ENCODE measurements at regions not wholly inside any gene's neighbourhood (a gene's known extent, or its start where the extent isn't known, plus 50 kb on each side); places are given as distances from the start of the nearest gene placed in this dataset.

DNA sequence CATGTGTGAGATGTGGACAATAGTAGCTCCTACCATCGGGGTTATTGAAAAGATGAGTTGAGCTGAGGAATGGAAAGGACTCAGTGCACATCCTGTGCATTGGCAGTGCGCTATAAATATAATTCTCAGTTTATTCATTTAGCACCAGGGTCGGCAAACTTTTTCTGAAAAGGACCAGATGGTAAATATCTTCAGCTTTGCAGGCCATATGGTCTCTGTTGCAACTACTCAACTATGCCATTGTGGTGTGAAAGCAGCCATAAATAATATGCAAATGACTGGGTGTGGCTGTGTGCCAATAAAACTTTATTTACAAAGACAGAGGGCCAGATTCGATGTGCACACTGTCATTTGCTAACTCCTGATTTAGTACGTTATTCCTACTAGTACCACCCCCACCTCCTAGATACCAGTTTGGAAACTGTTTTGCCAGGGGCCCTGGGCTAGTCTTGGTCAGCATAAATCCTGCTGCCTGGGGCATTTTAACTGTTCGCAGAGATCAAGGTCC, 422.9 kb upstream of the MKI67 start:
- TF ChIP-seq, protein P1, sequence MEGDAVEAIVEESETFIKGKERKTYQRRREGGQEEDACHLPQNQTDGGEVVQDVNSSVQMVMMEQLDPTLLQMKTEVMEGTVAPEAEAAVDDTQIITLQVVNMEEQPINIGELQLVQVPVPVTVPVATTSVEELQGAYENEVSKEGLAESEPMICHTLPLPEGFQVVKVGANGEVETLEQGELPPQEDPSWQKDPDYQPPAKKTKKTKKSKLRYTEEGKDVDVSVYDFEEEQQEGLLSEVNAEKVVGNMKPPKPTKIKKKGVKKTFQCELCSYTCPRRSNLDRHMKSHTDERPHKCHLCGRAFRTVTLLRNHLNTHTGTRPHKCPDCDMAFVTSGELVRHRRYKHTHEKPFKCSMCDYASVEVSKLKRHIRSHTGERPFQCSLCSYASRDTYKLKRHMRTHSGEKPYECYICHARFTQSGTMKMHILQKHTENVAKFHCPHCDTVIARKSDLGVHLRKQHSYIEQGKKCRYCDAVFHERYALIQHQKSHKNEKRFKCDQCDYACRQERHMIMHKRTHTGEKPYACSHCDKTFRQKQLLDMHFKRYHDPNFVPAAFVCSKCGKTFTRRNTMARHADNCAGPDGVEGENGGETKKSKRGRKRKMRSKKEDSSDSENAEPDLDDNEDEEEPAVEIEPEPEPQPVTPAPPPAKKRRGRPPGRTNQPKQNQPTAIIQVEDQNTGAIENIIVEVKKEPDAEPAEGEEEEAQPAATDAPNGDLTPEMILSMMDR (conservative IDR thresholded peaks at IDR 0.05; ENCODE audit: low read depth, low read length) = no peak
- DNase-seq (ENCODE audit: low read depth) = no peak

DNA sequence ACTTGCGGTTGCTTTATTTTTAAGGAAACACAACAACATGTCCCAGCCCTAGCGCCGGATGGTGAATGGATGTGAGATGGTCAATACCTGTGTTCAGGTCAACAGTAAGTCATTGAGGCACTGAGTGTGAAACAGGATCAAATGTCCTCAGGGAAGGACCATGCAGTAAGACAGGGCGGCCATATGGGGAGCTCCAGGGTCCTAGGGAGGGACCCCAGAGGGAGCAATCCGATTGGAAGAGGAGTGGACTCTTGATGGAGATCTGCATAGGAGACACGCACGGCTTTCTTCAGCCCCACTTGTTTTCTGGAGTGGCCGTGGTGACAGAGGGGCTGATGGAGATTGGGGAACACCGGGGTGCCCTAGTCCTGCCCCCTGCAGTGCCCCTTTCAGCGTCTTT, 423.8 kb upstream of the MKI67 start:
- DNase-seq (ENCODE audit: low read depth) = no peak

More for the DNA sequence above, 422.9 kb upstream of the MKI67 start:
- no peak overlapping the region for H3K4me3 ChIP-seq (ENCODE audit: low read depth, low read length)

DNA sequence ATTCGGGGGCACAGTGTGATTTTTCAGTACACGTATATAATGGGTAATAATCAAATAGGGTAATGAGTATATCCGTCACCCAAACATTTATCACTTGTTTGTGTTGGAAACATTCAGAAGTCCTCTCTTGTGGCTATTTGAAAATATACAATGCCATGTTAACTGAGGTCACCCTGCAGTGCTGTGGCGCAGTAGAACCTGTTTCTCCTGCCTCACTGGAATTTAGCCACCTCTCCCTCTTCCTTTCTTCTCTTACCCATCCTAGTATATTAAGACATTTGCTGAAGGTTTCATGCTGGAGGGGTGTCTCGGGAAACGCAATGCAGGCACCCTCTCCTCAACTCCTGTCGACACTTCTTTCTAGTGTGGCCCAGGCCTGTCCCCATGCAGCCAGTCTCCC, 425.3 kb upstream of the MKI67 start:
- no peak overlapping the region for H3K4me3 ChIP-seq (ENCODE audit: low read depth, low read length)
- TF ChIP-seq, protein P1 (conservative IDR thresholded peaks at IDR 0.05; ENCODE audit: low read depth, low read length) = no peak
- no peak for DNase-seq (ENCODE audit: low read depth)

More for the DNA sequence above, 423.8 kb upstream of the MKI67 start:
- H3K4me3 ChIP-seq (ENCODE audit: low read depth, low read length) = no peak overlapping the region
- TF ChIP-seq, protein P1 (conservative IDR thresholded peaks at IDR 0.05; ENCODE audit: low read depth, low read length) = no peak

DNA sequence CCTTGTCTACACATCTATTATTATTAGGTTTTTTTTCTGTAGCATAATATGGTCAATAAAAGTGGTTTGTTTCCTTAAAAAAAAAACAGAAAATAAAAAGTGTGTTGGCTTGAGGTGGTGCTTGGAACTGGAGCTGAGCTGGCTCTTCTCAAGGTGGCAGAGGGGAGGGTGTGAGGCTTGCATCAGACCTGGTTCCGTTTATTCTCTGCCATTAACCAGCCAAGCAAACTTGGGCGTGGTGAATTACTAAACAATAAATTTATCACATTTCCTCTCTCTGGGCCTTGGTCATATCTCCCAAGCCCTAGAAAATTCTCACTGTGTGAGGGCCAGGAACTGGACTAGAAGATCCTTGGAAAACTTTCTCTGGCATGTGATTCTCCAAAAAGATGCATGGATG, 427.5 kb upstream of the MKI67 start:
- TF ChIP-seq, protein P1 (conservative IDR thresholded peaks at IDR 0.05; ENCODE audit: low read depth, low read length) = no peak
- no peak overlapping the region for H3K4me3 ChIP-seq (ENCODE audit: low read depth, low read length)
- no peak for DNase-seq (ENCODE audit: low read depth)

DNA sequence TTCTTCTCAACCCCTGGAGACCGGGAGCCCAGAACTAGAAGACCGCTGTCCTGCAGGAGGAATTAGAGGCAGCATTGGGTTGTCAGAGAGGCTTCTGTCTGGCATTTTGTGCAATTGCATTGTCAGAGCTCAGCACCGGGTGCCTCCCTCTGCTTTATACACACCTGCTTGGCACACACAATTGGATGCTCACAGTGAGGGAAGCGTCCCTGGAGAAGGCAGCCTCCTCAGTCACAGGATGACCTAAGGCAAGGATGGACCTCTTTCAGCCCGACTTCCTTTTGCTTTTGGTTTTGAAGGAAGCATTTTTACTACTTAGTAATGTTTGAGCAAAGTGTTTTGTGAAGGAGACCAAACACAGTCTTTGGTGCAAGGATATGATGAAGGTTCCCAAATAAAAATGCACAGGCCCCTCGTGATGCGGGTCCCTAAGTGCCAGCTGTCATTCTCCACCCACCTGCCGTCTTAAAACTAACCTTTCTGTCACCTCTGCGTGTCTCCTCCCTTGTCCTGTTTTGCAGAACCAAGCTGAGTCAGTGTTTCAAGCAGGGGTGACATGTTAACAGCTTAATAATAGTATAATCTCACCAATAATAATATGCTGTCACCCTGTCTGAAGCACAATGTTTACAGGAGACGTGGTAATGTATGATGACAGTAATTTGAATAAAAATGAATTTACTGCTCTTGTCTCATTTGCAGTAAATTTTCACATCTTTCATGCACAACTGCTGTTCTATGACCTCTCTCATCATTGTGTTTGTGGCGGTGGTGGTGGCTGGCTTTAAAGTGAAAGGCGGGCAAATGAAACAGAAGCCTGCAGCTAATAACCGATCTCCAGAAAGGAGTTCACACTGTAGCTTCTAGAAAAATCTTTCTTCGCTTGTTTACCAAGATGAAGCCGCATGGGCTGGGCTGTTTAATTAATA, 430.2 kb upstream of the MKI67 start:
- TF ChIP-seq, protein P1 (conservative IDR thresholded peaks at IDR 0.05; ENCODE audit: low read depth, low read length) = no peak
- H3K4me3 ChIP-seq (ENCODE audit: low read depth, low read length) = no peak overlapping the region
- DNase-seq (ENCODE audit: low read depth) = no peak

DNA sequence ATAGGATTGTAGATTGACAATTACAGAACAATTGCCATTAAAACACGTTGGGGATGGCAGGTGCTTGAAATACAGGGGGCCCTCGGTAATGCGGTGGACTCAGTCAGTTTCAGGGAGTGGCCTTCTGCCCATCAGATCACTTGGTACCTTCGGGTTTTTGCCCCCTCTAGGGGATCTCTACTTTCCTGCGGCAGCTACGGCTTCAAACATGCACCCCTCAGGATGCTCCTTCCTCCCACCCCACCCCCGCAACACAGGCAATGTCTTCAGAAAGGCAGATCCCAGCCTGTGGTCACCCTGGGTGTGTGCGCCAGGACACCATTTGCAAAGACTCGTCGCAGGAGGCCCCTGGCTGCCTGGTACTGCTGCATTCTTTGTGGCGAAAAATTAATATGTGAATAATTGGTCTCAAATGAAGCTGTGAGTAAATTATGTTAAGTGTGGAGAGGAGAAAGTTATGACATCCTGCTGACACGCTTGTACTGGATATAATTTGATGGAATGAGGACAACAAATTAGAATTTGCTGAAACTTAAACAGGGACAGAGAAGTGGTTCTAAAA, 431.0 kb upstream of the MKI67 start:
- TF ChIP-seq, protein P1 (conservative IDR thresholded peaks at IDR 0.05; ENCODE audit: low read depth, low read length) = no peak
- no peak for DNase-seq (ENCODE audit: low read depth)
- no peak overlapping the region for H3K4me3 ChIP-seq (ENCODE audit: low read depth, low read length)
